ENCODE measurements at regions not wholly inside any gene's neighbourhood (a gene's known extent, or its start where the extent isn't known, plus 50 kb on each side); places are given as distances from the start of the nearest gene placed in this dataset.

DNA sequence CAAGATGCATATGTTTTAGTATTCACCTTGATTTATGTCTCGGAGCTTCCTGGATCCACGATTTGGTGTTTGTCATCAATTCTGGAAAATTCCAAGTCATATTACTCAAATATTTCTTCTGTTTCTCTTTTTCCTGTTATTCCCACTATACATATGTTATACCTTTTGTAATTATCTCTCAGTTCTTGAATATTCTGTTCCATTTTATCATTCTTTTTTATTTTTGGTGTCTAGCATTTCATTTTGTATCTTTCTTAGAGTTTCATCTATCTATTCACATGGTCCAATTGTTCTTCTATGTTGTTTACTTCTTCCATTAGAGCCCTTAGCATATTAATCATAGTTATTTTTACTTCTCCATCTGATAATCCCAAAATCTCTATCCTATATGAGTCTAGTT, 637.8 kb upstream of the GRAMD2B start:
- DNase-seq (ENCODE audit: low read depth in 4 of 6, low spot score in 6 of 6): no peak

DNA sequence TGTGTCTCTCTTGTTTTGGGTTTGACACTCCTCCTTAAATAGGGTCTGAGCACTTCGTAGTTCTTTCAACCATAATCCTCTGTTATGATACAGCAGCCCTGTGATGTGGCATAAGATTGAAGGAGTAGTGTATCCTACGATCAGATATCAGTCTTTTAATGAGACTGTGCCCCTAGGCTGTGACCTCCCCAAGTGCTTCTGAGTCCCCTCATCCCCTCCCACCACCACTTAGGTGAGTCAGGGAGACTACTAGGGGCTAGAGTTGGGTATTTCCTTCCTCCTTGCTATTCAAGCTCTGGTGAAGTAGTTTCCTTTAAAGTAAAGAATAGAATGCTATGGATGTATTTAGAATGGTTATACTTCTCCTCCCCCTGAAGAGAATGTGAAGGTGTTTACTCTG, 637.2 kb upstream of the GRAMD2B start:
- Histone ChIP-seq H3K36me3 (ENCODE audit: control insufficient read depth, insufficient read depth, low read length) (no peaks in the 10 kb centered on the region), H3K27ac (ENCODE audit: low read depth, low read length) (no peak overlapping the region), H3K27me3 (ENCODE audit: control insufficient read depth, insufficient read depth, low read length) (no peaks in the 10 kb centered on the region), H3K4me3 (ENCODE audit: low read depth, low read length) (no peak overlapping the region), H3K9me3 (ENCODE audit: control insufficient read depth, insufficient read depth, low read length) (peaks cover 2% of the 10 kb centered on the region), H3K4me1 (ENCODE audit: control insufficient read depth, insufficient read depth, low read length) (no peaks in the 10 kb centered on the region)
- DNase-seq (ENCODE audit: low read depth in 4 of 6, low spot score in 6 of 6): no peak
- WGBS (ENCODE audit: insufficient coverage): no CpG with 5 or more reads among the region's 2 CpGs

More for the DNA sequence above, 637.8 kb upstream of the GRAMD2B start:
- Histone ChIP-seq H3K27ac (ENCODE audit: low read depth, low read length) (no peak overlapping the region), H3K4me1 (ENCODE audit: control insufficient read depth, insufficient read depth, low read length) (no peaks in the 10 kb centered on the region), H3K27me3 (ENCODE audit: control insufficient read depth, insufficient read depth, low read length) (no peaks in the 10 kb centered on the region), H3K4me3 (ENCODE audit: low read depth, low read length) (no peak overlapping the region), H3K9me3 (ENCODE audit: control insufficient read depth, insufficient read depth, low read length) (peaks cover 2% of the 10 kb centered on the region), H3K36me3 (ENCODE audit: control insufficient read depth, insufficient read depth, low read length) (no peaks in the 10 kb centered on the region)
- WGBS (ENCODE audit: insufficient coverage): no CpG with 5 or more reads among the region's 2 CpGs

DNA sequence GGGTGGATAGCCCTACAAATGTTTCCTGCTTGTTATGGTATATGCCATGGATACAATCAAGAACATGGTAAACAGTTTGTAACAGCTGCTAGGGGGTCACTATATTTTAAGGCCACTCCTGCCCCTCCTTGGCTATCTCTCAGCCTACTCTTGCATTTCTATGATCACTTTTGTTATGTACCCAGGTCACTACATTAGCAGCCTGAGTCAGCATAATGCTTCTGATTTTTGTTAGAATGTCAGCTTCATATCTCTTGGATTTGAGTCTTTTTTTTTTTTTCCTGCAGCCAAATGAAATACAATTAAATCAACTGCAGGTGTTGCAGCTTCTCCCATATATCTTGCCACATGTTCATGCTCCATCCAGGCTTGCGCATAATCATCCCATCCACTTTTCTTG, 629.7 kb upstream of the GRAMD2B start:
- Histone ChIP-seq H3K4me3 (ENCODE audit: low read depth, low read length) (no peak overlapping the region), H3K27ac (ENCODE audit: low read depth, low read length) (no peak overlapping the region), H3K27me3 (ENCODE audit: control insufficient read depth, insufficient read depth, low read length) (no peaks in the 10 kb centered on the region), H3K9me3 (ENCODE audit: control insufficient read depth, insufficient read depth, low read length) (no peaks in the 10 kb centered on the region), H3K36me3 (ENCODE audit: control insufficient read depth, insufficient read depth, low read length) (no peaks in the 10 kb centered on the region), H3K4me1 (ENCODE audit: control insufficient read depth, insufficient read depth, low read length) (no peaks in the 10 kb centered on the region)
- 100% methylated on average over 1 of the region's 1 CpG for WGBS (ENCODE audit: insufficient coverage)
- DNase-seq (ENCODE audit: low read depth in 4 of 6, low spot score in 6 of 6): no peak

DNA sequence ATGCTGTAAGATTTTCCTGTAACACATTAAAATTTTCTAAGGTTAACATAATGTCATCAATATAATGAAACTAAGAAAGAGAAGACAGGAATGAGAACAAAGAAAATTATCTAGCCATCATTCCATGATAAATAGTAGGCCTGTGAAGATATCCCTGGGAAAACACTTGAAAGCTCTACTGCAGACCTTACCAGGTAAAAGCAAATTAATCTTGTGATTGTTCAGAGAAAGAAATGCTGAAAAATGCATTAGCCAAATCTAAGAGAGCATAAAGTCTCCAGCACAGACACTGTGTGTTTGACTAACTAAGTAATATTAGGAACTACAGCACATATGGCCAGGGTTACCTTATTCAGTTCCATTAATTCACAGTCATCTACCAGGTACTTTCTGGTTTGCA, 628.3 kb upstream of the GRAMD2B start:
- H3K27ac ChIP-seq (ENCODE audit: low read depth, low read length): no peak overlapping the region
- H3K4me3 ChIP-seq (ENCODE audit: low read depth, low read length): no peak overlapping the region
- H3K27me3 ChIP-seq (ENCODE audit: control insufficient read depth, insufficient read depth, low read length): no peaks in the 10 kb centered on the region
- H3K4me1 ChIP-seq (ENCODE audit: control insufficient read depth, insufficient read depth, low read length): no peaks in the 10 kb centered on the region
- H3K9me3 ChIP-seq (ENCODE audit: control insufficient read depth, insufficient read depth, low read length): no peaks in the 10 kb centered on the region
- DNase-seq (ENCODE audit: low read depth in 4 of 6, low spot score in 6 of 6): no peak
- H3K36me3 ChIP-seq (ENCODE audit: control insufficient read depth, insufficient read depth, low read length): no peaks in the 10 kb centered on the region

DNA sequence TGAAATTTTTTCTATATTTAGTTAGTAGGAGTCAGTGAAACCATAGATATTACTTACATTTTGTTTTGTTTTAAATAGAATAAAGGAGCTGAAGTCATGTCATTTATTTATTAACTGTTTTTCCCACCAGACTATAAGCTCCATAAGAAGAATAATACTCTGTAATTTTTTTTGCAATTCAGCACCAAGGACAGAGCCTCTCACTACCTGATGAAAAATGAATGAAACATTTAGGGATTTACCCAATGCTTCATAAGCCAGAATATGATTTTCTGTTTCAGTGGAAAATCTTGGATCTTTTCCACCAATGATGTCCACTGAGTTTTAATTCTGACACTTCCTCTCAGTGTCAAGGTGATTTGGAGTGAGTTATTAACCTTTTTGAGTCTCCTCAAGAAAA, 624.9 kb upstream of the GRAMD2B start:
- Histone ChIP-seq H3K4me3 (ENCODE audit: low read depth, low read length) (no peak overlapping the region), H3K9me3 (ENCODE audit: control insufficient read depth, insufficient read depth, low read length) (no peaks in the 10 kb centered on the region), H3K27me3 (ENCODE audit: control insufficient read depth, insufficient read depth, low read length) (no peaks in the 10 kb centered on the region), H3K27ac (ENCODE audit: low read depth, low read length) (no peak overlapping the region), H3K4me1 (ENCODE audit: control insufficient read depth, insufficient read depth, low read length) (no peaks in the 10 kb centered on the region), H3K36me3 (ENCODE audit: control insufficient read depth, insufficient read depth, low read length) (no peaks in the 10 kb centered on the region)
- peak in 1 of 6 donors; percentile 55 for DNase-seq (ENCODE audit: low read depth in 4 of 6, low spot score in 6 of 6)

DNA sequence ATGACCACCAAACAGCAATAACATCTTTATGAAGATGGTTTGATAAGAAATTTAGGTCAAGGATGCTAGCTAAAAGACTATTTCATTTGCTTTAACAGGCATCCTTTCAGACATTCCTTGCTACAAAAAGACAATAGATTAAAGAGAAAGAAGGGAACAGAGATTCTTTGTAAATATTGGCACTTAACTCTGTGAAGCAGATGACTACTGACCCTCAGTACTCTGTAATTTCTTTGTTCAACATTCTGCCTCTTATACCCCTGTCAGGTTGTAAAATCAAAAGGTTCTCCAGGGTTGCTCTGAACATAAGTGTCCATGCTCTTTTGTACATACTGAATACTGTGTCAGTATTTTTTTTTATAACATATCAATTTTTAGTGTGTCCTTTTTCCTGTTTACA, 610.6 kb upstream of the GRAMD2B start:
- no peaks in the 10 kb centered on the region for H3K36me3 ChIP-seq (ENCODE audit: control insufficient read depth, insufficient read depth, low read length)
- peak in 2 of 6 donors; percentile 24 to 26 for DNase-seq (ENCODE audit: low read depth in 4 of 6, low spot score in 6 of 6)
- no peaks in the 10 kb centered on the region for H3K4me1 ChIP-seq (ENCODE audit: control insufficient read depth, insufficient read depth, low read length)
- H3K27me3 ChIP-seq (ENCODE audit: control insufficient read depth, insufficient read depth, low read length): no peaks in the 10 kb centered on the region
- no peak overlapping the region for H3K27ac ChIP-seq (ENCODE audit: low read depth, low read length)
- H3K4me3 ChIP-seq (ENCODE audit: low read depth, low read length): no peak overlapping the region
- H3K9me3 ChIP-seq (ENCODE audit: control insufficient read depth, insufficient read depth, low read length): no peaks in the 10 kb centered on the region

DNA sequence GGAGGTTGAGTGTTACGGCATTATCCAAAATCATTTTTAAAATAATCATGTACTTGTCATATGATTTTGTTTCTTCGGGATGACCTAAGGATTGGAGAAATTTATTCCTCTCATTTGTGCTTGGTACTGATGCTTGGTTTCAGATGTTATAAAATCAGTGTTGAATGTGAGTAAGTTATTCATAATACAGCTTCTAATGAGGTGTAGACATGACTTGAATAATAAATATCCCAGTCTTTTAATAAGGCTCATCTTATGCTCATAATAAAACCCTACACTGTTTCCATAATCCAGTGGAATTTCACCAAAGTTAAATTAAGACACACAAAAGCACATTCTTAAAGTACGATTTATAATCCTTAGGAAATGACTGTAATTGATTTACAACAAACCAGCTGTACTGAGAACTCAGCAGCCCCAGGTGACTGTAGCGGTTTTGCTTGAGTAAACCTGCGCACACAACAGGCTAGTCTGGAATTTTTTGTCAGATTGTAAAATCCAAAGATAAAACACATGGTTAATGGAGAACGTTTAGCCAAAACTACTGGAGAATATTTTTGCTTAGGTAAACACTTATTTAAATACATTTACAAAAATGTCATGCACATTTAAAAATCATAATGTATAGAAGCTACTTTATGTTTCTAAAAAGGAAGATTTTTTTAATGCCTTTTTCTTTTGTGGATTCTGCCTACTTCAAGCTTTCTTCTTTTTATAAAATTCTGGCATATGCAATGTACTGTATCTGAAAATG, 609.8 kb upstream of the GRAMD2B start:
- Histone ChIP-seq H3K27ac (ENCODE audit: low read depth, low read length) (no peak overlapping the region), H3K36me3 (ENCODE audit: control insufficient read depth, insufficient read depth, low read length) (no peaks in the 10 kb centered on the region), H3K27me3 (ENCODE audit: control insufficient read depth, insufficient read depth, low read length) (no peaks in the 10 kb centered on the region), H3K9me3 (ENCODE audit: control insufficient read depth, insufficient read depth, low read length) (no peaks in the 10 kb centered on the region), H3K4me1 (ENCODE audit: control insufficient read depth, insufficient read depth, low read length) (no peaks in the 10 kb centered on the region), H3K4me3 (ENCODE audit: low read depth, low read length) (no peak overlapping the region)
- peak in 2 of 6 donors; percentile 22 to 57 for DNase-seq (ENCODE audit: low read depth in 4 of 6, low spot score in 6 of 6)
- 83% methylated on average over 1 of the region's 6 CpGs for WGBS (ENCODE audit: insufficient coverage)

DNA sequence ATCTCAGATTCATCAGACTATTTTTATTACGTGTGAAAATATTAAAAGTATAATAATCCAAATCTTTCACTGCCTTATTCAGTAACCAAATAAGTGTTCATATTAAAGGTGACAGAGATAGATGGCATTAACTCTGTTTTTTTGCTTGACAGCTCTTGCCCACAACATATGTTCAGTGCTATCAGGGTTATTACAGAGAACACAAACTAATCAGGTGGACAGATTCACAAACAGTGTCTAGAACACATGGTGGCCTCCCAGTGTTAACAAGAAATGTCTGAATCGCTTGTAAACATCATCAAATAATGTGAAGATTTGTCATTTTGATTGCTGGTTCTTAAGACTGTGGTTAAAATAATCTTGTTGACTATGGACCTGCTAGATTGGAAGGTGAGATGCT, 609.1 kb upstream of the GRAMD2B start:
- H3K4me1 ChIP-seq (ENCODE audit: control insufficient read depth, insufficient read depth, low read length): no peaks in the 10 kb centered on the region
- no peak overlapping the region for H3K4me3 ChIP-seq (ENCODE audit: low read depth, low read length)
- DNase-seq (ENCODE audit: low read depth in 4 of 6, low spot score in 6 of 6): no peak
- H3K27ac ChIP-seq (ENCODE audit: low read depth, low read length): no peak overlapping the region
- WGBS (ENCODE audit: insufficient coverage): 80% methylated on average over 1 of the region's 2 CpGs
- no peaks in the 10 kb centered on the region for H3K9me3 ChIP-seq (ENCODE audit: control insufficient read depth, insufficient read depth, low read length)
- no peaks in the 10 kb centered on the region for H3K36me3 ChIP-seq (ENCODE audit: control insufficient read depth, insufficient read depth, low read length)
- H3K27me3 ChIP-seq (ENCODE audit: control insufficient read depth, insufficient read depth, low read length): no peaks in the 10 kb centered on the region

DNA sequence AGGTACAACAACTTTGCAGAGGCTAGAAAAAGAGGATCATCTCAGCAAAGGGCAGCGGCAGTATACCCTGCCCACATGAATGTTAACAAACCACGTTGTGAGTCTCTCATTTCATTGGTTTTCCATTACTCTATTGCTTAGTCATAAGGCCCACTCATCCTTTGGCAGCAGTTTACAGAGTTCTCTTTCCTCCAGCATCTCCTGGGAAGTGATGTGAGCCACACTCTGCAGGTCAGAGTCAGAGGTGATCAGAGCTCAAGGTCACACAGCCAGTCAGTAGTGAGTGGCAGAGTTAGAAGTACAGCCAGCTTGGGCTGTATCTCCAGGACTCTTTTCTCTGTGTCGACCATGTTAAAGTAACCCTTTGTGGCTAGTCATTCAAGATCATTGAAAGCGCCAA, 599.6 kb upstream of the GRAMD2B start:
- DNase-seq (ENCODE audit: low read depth in 4 of 6, low spot score in 6 of 6): no peak
- H3K27me3 ChIP-seq (ENCODE audit: control insufficient read depth, insufficient read depth, low read length): no peaks in the 10 kb centered on the region
- no peaks in the 10 kb centered on the region for H3K36me3 ChIP-seq (ENCODE audit: control insufficient read depth, insufficient read depth, low read length)
- no peak overlapping the region for H3K27ac ChIP-seq (ENCODE audit: low read depth, low read length)
- H3K9me3 ChIP-seq (ENCODE audit: control insufficient read depth, insufficient read depth, low read length): no peaks in the 10 kb centered on the region
- no peak overlapping the region for H3K4me3 ChIP-seq (ENCODE audit: low read depth, low read length)
- 81% methylated on average over 3 of the region's 4 CpGs for WGBS (ENCODE audit: insufficient coverage)
- no peaks in the 10 kb centered on the region for H3K4me1 ChIP-seq (ENCODE audit: control insufficient read depth, insufficient read depth, low read length)

DNA sequence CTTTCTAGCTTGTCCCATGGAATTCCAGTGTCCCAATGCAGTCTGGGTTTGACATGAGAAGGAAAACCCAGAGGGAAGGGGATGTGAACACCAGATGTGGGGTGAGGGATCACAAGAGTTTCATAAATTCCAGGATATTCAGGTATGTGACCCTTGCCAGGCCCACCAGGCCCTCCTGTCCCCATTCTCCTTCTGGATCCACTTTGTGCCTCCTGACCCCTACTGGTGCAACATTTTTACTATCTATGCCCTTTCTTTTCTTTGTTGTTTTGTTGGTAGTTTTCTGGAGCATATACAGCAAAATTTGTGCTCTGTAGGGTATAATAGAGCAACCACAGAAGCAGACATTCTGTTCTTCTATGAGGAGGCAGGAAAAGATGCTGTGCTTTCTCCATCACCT, 597.0 kb upstream of the GRAMD2B start:
- no peaks in the 10 kb centered on the region for H3K9me3 ChIP-seq (ENCODE audit: control insufficient read depth, insufficient read depth, low read length)
- no peak overlapping the region for H3K4me3 ChIP-seq (ENCODE audit: low read depth, low read length)
- H3K36me3 ChIP-seq (ENCODE audit: control insufficient read depth, insufficient read depth, low read length): no peaks in the 10 kb centered on the region
- no peaks in the 10 kb centered on the region for H3K27me3 ChIP-seq (ENCODE audit: control insufficient read depth, insufficient read depth, low read length)
- H3K4me1 ChIP-seq (ENCODE audit: control insufficient read depth, insufficient read depth, low read length): no peaks in the 10 kb centered on the region
- H3K27ac ChIP-seq (ENCODE audit: low read depth, low read length): no peak overlapping the region
- no peak for DNase-seq (ENCODE audit: low read depth in 4 of 6, low spot score in 6 of 6)
